PC-9 (cell line): ENCODE measurements at regions not wholly inside any gene's neighbourhood (a gene's known extent, or its start where the extent isn't known, plus 50 kb on each side); places are given as distances from the start of the nearest gene placed in this dataset.

ENCODE experiments used
- BruUV-seq: library from RNA; stranded (reverse); fragments of 400-500 nt; replicated peaks from 2 replicates; lab custom pipeline; 2021; lab: Mats Ljungman, UMichigan
- CTCF ChIA-PET: fragments of 300-600 bp; sonication (Branson Sonifier 250); formaldehyde crosslinking; loops from one replicate; lab custom pipeline; 2022; ENCODE audit warnings: antibody characterized with exemption; lab: Charles Lee
- POLR2A ChIA-PET: fragments of 300-600 bp; sonication (Branson Sonifier 250); formaldehyde crosslinking; loops from one replicate; lab custom pipeline; 2022; ENCODE audit warnings: antibody characterized with exemption; ENCODE audit not compliant: unreplicated experiment; lab: Charles Lee
- DNase-seq, 2 experiments: peaks; one replicate each; pipeline versions ENCODE4 v3.0.0 to v3.0.0-alpha.2; 2015 to 2022; ENCODE audit warnings: mixed read lengths in 1 of 2
- H2AFZ ChIP-seq: fragments of 200-600 bp; sonication (generic); 2 replicates; pipeline ENCODE4 v1.8.1; 2017; ENCODE audit warnings: antibody characterized with exemption
- H3F3A ChIP-seq: fragments of 200-600 bp; sonication (generic); 2 replicates; pipeline ENCODE4 v1.8.1; 2017; ENCODE audit warnings: antibody characterized with exemption, mild to moderate bottlenecking, low read depth; ENCODE audit not compliant: insufficient read depth
- H3K27ac ChIP-seq: fragments of 200-600 bp; sonication (generic); 2 replicates; pipeline ENCODE4 v1.6.1; 2016; ENCODE audit warnings: mixed run types
- H3K27me3 ChIP-seq: fragments of 200-600 bp; sonication (generic); 2 replicates; pipeline ENCODE4 v1.6.1; 2016; ENCODE audit warnings: low read depth, mixed run types; ENCODE audit not compliant: insufficient read depth
- H3K36me3 ChIP-seq: fragments of 200-600 bp; sonication (generic); 2 replicates; pipeline ENCODE4 v1.6.1; 2016; ENCODE audit warnings: low read depth, mixed run types
- H3K4me1 ChIP-seq: fragments of 200-600 bp; sonication (generic); replicated peaks from 2 replicates; pipeline ENCODE4 v1.6.1; 2016; ENCODE audit warnings: mixed run types; ENCODE audit not compliant: insufficient read depth
- H3K4me2 ChIP-seq: fragments of 200-600 bp; sonication (generic); 2 replicates; pipeline ENCODE4 v1.6.1; 2017; ENCODE audit warnings: mixed run types
- H3K4me3 ChIP-seq: fragments of 200-600 bp; sonication (generic); 2 replicates; pipeline ENCODE4 v1.6.1; 2016; ENCODE audit warnings: mixed run types
- H3K79me2 ChIP-seq: fragments of 200-600 bp; sonication (generic); 2 replicates; pipeline ENCODE4 v1.6.1; 2017; ENCODE audit warnings: low read depth, mixed run types
- H3K9me2 ChIP-seq: fragments of 200-600 bp; sonication (generic); 2 replicates; pipeline ENCODE4 v1.8.1; 2017; ENCODE audit warnings: mild to moderate bottlenecking; ENCODE audit not compliant: insufficient read depth
- H3K9me3 ChIP-seq: fragments of 200-600 bp; sonication (generic); 2 replicates; pipeline ENCODE4 v1.8.1; 2016; ENCODE audit warnings: low read depth; ENCODE audit not compliant: insufficient read depth
- H4K20me1 ChIP-seq: fragments of 200-600 bp; sonication (generic); 2 replicates; pipeline ENCODE4 v1.8.1; 2017; ENCODE audit not compliant: insufficient read depth
- EZH2 ChIP-seq: fragments of 200-600 bp; sonication (generic); IDR thresholded peaks from 2 replicates; pipeline ENCODE4 v1.8.0; 2017; ENCODE audit warnings: antibody characterized with exemption, low read depth
- intact Hi-C: fragments of 100-400 bp; cut with micrococcal nuclease; formaldehyde crosslinking; loops from one replicate; pipeline ENCODE4 v1.10.0; 2022; ENCODE audit not compliant: unreplicated experiment
- TF ChIP-seq, protein P1 (sequence below): fragments of 200-600 bp; sonication (generic); conservative IDR thresholded peaks from 2 replicates; pipeline ENCODE4 v1.6.1; 2017; ENCODE audit warnings: mixed run types, antibody characterized with exemption, mild to moderate bottlenecking, moderate library complexity

- no peak overlapping the region for H3K27ac ChIP-seq
- no peak overlapping the region for H3K4me2 ChIP-seq
- no peak for DNase-seq
- H3K9me2 ChIP-seq: no peaks in the 10 kb centered on the region
- no peaks in the 10 kb centered on the region for H3K9me3 ChIP-seq
- H3K36me3 ChIP-seq: no peaks in the 10 kb centered on the region
- ChIA-PET CTCF (no interaction called here), POLR2A (no interaction called here)
- no peaks in the 10 kb centered on the region for H3K79me2 ChIP-seq
- no TSS peak for BruUV-seq
- H2AFZ ChIP-seq: no peak overlapping the region
- no peaks in the 10 kb centered on the region for H3F3A ChIP-seq
- no peaks in the 10 kb centered on the region for H4K20me1 ChIP-seq
- no peak overlapping the region for H3K4me3 ChIP-seq
- intact Hi-C loops: no loop called here
- H3K4me1 ChIP-seq: no peaks in the 10 kb centered on the region
- no peak for TF ChIP-seq EZH2
- TF ChIP-seq, protein P1, sequence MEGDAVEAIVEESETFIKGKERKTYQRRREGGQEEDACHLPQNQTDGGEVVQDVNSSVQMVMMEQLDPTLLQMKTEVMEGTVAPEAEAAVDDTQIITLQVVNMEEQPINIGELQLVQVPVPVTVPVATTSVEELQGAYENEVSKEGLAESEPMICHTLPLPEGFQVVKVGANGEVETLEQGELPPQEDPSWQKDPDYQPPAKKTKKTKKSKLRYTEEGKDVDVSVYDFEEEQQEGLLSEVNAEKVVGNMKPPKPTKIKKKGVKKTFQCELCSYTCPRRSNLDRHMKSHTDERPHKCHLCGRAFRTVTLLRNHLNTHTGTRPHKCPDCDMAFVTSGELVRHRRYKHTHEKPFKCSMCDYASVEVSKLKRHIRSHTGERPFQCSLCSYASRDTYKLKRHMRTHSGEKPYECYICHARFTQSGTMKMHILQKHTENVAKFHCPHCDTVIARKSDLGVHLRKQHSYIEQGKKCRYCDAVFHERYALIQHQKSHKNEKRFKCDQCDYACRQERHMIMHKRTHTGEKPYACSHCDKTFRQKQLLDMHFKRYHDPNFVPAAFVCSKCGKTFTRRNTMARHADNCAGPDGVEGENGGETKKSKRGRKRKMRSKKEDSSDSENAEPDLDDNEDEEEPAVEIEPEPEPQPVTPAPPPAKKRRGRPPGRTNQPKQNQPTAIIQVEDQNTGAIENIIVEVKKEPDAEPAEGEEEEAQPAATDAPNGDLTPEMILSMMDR: no peak
- H3K27me3 ChIP-seq: no peaks in the 10 kb centered on the region
These were observed 384.4 kb downstream of the PCDH7 start for GRCh38 chr4:31104577-31104976.

DNA sequence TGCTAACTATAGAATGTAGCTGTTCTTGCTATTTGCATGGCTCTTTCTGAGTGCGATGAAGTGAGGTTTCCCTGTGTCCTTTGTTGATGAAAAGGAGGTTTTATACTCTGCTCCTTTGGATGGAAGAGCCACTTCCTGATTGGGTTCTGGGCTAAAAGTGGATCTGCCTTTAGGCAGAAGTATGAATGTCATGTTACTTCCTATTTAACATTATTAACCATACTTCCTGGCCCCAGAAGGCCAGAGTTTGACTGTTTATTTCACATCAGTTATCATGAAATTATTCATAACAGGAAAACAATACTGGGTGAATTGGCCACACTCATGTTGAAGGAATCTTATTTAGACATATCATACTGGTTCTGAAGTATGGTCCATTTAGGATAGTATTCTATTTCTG, 386.2 kb downstream of the PCDH7 start:
- no peak overlapping the region for H3K4me2 ChIP-seq
- intact Hi-C loops: no loop called here

GRCh38 chr4:31107362-31107761, 387.2 kb downstream of the PCDH7 start:
- Histone ChIP-seq H3K27me3 (no peaks in the 10 kb centered on the region), H3K9me3 (no peaks in the 10 kb centered on the region), H2AFZ (no peak overlapping the region), H3F3A (no peaks in the 10 kb centered on the region), H3K4me1 (no peaks in the 10 kb centered on the region), H3K9me2 (no peaks in the 10 kb centered on the region), H3K27ac (no peak overlapping the region), H3K36me3 (no peaks in the 10 kb centered on the region), H3K4me3 (no peak overlapping the region), H4K20me1 (no peaks in the 10 kb centered on the region), H3K79me2 (no peaks in the 10 kb centered on the region), H3K4me2 (no peak overlapping the region)
- ChIA-PET POLR2A (no interaction called here), CTCF (no interaction called here)
- TF ChIP-seq, protein P1: no peak
- no peak for TF ChIP-seq EZH2
- no TSS peak for BruUV-seq
- DNase-seq: no peak
- intact Hi-C loops: no loop called here

More for the DNA sequence above, 386.2 kb downstream of the PCDH7 start:
- Histone ChIP-seq H3F3A (no peaks in the 10 kb centered on the region), H3K9me3 (no peaks in the 10 kb centered on the region), H3K36me3 (no peaks in the 10 kb centered on the region), H3K79me2 (no peaks in the 10 kb centered on the region), H3K27me3 (no peaks in the 10 kb centered on the region), H3K9me2 (no peaks in the 10 kb centered on the region), H3K27ac (no peak overlapping the region), H3K4me3 (no peak overlapping the region), H4K20me1 (no peaks in the 10 kb centered on the region), H3K4me1 (no peaks in the 10 kb centered on the region), H2AFZ (no peak overlapping the region)
- no peak for DNase-seq
- ChIA-PET POLR2A (interaction anchor here (0.6 kb wide), 1 partner anchor 161 kb away, joined by 7 read pairs; no protein-coding TSS in a partner anchor), CTCF (no interaction called here)
- BruUV-seq: no TSS peak
- TF ChIP-seq, protein P1: no peak
- no peak for TF ChIP-seq EZH2
